ENCODE measurements at regions not wholly inside any gene's neighbourhood (a gene's known extent, or its start where the extent isn't known, plus 50 kb on each side); places are given as distances from the start of the nearest gene placed in this dataset.

DNA sequence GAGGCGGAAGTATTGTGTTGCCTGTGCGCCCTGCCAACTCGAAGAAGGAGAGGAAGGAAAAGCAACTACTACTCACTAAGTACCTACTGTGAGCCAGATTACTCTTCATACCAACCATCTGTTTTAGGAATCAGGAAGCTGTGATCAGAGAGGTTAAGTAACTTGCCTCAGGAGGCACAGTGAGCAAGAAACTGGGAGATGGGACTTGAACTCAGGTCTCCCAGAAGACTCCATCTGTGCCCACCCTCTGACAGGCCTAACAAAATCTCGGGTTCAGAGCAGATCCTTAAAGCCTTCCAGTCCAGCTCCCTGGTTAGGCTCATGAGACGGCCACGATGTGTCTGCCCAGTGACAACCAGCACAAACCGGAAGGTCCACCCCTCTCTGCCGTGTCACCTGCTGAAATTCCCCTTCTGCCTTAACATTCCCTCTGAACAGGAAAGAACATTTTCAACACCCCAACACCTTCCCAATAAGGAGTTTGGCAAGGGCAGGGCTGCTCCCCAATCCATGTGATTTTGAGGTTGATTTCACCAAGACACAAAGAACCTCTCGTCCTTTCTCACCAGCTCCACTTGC lies 230.1 kb downstream of the TOMM20 start:
- ATAC-seq: no peak
- Histone ChIP-seq H3K36me3 (ENCODE audit: control insufficient read depth in 1 of 2, insufficient read depth in 2 of 2, low read length in 2 of 2) (no peaks in the 10 kb centered on the region), H3K79me2 (ENCODE audit: insufficient read depth, low read length) (no peaks in the 10 kb centered on the region), H4K20me1 (ENCODE audit: insufficient read depth) (no peaks in the 10 kb centered on the region), H3K27ac (ENCODE audit: low read depth, low read length) (no peak overlapping the region), H3K9me2 (ENCODE audit: insufficient read depth) (no peaks in the 10 kb centered on the region), H3K9me3 (ENCODE audit: control insufficient read depth in 1 of 2, insufficient read depth in 1 of 2, low read depth in 1 of 2, low read length in 2 of 2) (no peaks in the 10 kb centered on the region), H3K4me2 (ENCODE audit: low read length) (no peak overlapping the region), H3K27me3 (ENCODE audit: insufficient read depth, low read length) (no peaks in the 10 kb centered on the region), H3K4me1 (ENCODE audit: control insufficient read depth in 1 of 2, insufficient read depth in 2 of 2, low read length in 2 of 2) (peaks cover 0 to 10% of the 10 kb centered on the region in 2 experiments; a peak in 2 of 4 replicates), H2AFZ (ENCODE audit: low read depth, low read length, poor library complexity, severe bottlenecking) (no peak overlapping the region), H3K9ac (ENCODE audit: low read length) (no peak overlapping the region), H3K4me3 (replicated peaks in 1 of 2; ENCODE audit: low read depth in 1 of 2, low read length in 2 of 2) (no peak overlapping the region)
- ChIA-PET RAD21 (ENCODE audit: low non-redundant PET in 1 of 2, low total read pairs in 2 of 2, uncharacterized antibody in 2 of 2, unreplicated experiment in 2 of 2) (no interaction called here), POLR2A (no interaction called here), CTCF (no interaction called here)
- intact Hi-C loops (cut with micrococcal nuclease): no loop called here
- no TSS peak for BruUV-seq (replicated peaks)
- TF ChIP-seq CEBPB (IDR thresholded peaks at IDR 0.05; ENCODE audit: low read depth) (no peak), SRF (IDR thresholded peaks at IDR 0.05; ENCODE audit: low read depth) (no peak)
- DNase-seq (ENCODE audit: low read depth, low spot score): no peak

DNA sequence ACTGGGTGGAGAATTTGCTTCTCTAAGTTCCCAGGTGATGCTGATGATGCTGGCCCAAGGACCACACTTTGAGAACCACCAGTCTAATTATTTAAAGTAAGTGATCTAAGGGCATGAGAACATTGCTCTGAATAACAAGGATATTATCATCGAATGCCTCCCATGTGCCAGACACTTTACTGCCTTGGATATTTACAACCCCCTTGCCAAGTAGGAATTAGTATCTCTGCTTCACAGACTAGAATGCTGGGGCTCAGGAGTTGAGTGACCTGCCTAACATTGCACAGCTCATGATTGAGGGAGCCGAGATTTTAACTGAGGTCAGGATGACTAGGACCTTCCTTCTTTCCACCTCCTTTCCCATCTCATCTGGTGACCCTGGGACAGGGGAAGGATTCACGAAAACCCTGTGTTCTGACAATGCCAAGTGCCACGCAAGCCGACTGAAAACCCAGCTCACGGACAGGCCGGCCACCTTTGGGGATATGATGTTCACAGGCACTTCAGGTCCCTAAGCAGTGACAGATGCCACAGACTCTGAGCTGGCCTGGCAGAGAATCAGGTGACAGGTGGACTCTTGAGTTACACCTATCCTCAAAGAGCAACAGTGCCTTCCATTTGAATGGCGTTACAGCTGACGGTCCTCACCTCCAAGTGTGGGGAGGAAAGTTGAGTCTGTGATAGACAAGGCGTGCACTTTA lies 230.7 kb downstream of the TOMM20 start:
- DNase-seq (ENCODE audit: low read depth, low spot score) (no peak), ATAC-seq (no peak)
- no peak overlapping the region for H3K4me3 ChIP-seq (replicated peaks in 1 of 2; ENCODE audit: low read depth in 1 of 2, low read length in 2 of 2)
- no peak overlapping the region for H3K9ac ChIP-seq (ENCODE audit: low read length)
- intact Hi-C loops (cut with micrococcal nuclease): no loop called here
- no peak overlapping the region for H3K27ac ChIP-seq (ENCODE audit: low read depth, low read length)
- POLR2A ChIA-PET: no interaction called here
- no peak overlapping the region for H3K4me2 ChIP-seq (ENCODE audit: low read length)
- no peaks in the 10 kb centered on the region for H3K27me3 ChIP-seq (ENCODE audit: insufficient read depth, low read length)
- H3K36me3 ChIP-seq (ENCODE audit: control insufficient read depth in 1 of 2, insufficient read depth in 2 of 2, low read length in 2 of 2): no peaks in the 10 kb centered on the region
- H3K9me3 ChIP-seq (ENCODE audit: control insufficient read depth in 1 of 2, insufficient read depth in 1 of 2, low read depth in 1 of 2, low read length in 2 of 2): no peaks in the 10 kb centered on the region
- RAD21 ChIA-PET (ENCODE audit: low non-redundant PET in 1 of 2, low total read pairs in 2 of 2, uncharacterized antibody in 2 of 2, unreplicated experiment in 2 of 2): no interaction called here
- peaks cover 0 to 11% of the 10 kb centered on the region in 2 experiments; a peak in 2 of 4 replicates for H3K4me1 ChIP-seq (ENCODE audit: control insufficient read depth in 1 of 2, insufficient read depth in 2 of 2, low read length in 2 of 2)
- H3K9me2 ChIP-seq (ENCODE audit: insufficient read depth): no peaks in the 10 kb centered on the region
- H4K20me1 ChIP-seq (ENCODE audit: insufficient read depth): no peaks in the 10 kb centered on the region
- H3K79me2 ChIP-seq (ENCODE audit: insufficient read depth, low read length): no peaks in the 10 kb centered on the region
- no TSS peak for BruUV-seq (replicated peaks)
- CTCF ChIA-PET: no interaction called here
- no peak overlapping the region for H2AFZ ChIP-seq (ENCODE audit: low read depth, low read length, poor library complexity, severe bottlenecking)
- TF ChIP-seq CBX3 (IDR thresholded peaks at IDR 0.05; ENCODE audit: low read depth) (no peak), SP1 (IDR thresholded peaks at IDR 0.05; ENCODE audit: low read depth) (no peak), POLR2A (IDR thresholded peaks at IDR 0.05; ENCODE audit: borderline replicate concordance, extremely low read depth, insufficient read depth, insufficient read length) (no peak), ZNF274 (IDR thresholded peaks at IDR 0.05; ENCODE audit: low read depth, low read length) (no peak), JUND (IDR thresholded peaks at IDR 0.05) (no peak), CEBPB (IDR thresholded peaks at IDR 0.05; ENCODE audit: low read depth) (no peak), RAD21 (IDR thresholded peaks at IDR 0.05; ENCODE audit: low read depth) (no peak), ZFX (IDR thresholded peaks at IDR 0.05) (no peak), EGR1 (IDR thresholded peaks at IDR 0.05; ENCODE audit: low read depth) (no peak), EZH2phosphoT487 (IDR thresholded peaks at IDR 0.05; ENCODE audit: borderline replicate concordance) (no peak)
- TF ChIP-seq, protein P1, sequence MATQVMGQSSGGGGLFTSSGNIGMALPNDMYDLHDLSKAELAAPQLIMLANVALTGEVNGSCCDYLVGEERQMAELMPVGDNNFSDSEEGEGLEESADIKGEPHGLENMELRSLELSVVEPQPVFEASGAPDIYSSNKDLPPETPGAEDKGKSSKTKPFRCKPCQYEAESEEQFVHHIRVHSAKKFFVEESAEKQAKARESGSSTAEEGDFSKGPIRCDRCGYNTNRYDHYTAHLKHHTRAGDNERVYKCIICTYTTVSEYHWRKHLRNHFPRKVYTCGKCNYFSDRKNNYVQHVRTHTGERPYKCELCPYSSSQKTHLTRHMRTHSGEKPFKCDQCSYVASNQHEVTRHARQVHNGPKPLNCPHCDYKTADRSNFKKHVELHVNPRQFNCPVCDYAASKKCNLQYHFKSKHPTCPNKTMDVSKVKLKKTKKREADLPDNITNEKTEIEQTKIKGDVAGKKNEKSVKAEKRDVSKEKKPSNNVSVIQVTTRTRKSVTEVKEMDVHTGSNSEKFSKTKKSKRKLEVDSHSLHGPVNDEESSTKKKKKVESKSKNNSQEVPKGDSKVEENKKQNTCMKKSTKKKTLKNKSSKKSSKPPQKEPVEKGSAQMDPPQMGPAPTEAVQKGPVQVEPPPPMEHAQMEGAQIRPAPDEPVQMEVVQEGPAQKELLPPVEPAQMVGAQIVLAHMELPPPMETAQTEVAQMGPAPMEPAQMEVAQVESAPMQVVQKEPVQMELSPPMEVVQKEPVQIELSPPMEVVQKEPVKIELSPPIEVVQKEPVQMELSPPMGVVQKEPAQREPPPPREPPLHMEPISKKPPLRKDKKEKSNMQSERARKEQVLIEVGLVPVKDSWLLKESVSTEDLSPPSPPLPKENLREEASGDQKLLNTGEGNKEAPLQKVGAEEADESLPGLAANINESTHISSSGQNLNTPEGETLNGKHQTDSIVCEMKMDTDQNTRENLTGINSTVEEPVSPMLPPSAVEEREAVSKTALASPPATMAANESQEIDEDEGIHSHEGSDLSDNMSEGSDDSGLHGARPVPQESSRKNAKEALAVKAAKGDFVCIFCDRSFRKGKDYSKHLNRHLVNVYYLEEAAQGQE (IDR thresholded peaks at IDR 0.05; ENCODE audit: low read depth): no peak
- TF ChIP-seq, protein P2, sequence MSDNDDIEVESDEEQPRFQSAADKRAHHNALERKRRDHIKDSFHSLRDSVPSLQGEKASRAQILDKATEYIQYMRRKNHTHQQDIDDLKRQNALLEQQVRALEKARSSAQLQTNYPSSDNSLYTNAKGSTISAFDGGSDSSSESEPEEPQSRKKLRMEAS (IDR thresholded peaks at IDR 0.05): no peak
- TF ChIP-seq, protein P3, sequence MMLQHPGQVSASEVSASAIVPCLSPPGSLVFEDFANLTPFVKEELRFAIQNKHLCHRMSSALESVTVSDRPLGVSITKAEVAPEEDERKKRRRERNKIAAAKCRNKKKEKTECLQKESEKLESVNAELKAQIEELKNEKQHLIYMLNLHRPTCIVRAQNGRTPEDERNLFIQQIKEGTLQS (IDR thresholded peaks at IDR 0.05): no peak
- TF ChIP-seq, protein P4, sequence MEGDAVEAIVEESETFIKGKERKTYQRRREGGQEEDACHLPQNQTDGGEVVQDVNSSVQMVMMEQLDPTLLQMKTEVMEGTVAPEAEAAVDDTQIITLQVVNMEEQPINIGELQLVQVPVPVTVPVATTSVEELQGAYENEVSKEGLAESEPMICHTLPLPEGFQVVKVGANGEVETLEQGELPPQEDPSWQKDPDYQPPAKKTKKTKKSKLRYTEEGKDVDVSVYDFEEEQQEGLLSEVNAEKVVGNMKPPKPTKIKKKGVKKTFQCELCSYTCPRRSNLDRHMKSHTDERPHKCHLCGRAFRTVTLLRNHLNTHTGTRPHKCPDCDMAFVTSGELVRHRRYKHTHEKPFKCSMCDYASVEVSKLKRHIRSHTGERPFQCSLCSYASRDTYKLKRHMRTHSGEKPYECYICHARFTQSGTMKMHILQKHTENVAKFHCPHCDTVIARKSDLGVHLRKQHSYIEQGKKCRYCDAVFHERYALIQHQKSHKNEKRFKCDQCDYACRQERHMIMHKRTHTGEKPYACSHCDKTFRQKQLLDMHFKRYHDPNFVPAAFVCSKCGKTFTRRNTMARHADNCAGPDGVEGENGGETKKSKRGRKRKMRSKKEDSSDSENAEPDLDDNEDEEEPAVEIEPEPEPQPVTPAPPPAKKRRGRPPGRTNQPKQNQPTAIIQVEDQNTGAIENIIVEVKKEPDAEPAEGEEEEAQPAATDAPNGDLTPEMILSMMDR (IDR thresholded peaks at IDR 0.05 in 2 of 3, conservative IDR thresholded peaks at IDR 0.05 in 1 of 3; ENCODE audit: borderline replicate concordance in 1 of 3, insufficient read depth in 1 of 3, low read depth in 2 of 3, low read length in 2 of 3): no peak
